ENCODE measurements at regions not wholly inside any gene's neighbourhood (a gene's known extent, or its start where the extent isn't known, plus 50 kb on each side); places are given as distances from the start of the nearest gene placed in this dataset.
"Not testable (repeated sequence)": the region's sequence is repeated elsewhere in the genome, so short reads cannot be mapped to it uniquely, and the experiment has no call there.

DNA sequence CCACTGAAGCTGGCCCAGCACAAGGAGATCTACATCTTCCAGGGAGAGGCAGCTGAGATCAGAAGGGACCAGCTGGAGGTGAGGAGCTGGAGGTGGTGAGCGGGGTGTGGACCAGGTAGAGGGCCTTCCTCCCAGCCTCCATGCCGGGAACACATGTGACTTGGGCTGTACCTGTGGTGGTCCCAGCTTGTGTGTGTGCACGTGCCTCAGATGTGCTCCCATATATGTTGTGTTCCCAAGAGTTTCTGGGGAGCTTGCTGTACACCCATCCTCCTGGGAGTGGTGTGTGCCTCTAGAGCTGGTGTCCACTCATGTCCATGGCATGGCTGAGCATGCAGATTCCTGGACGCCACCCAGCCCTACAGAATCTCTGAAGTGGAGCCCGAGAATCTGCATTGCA, 183.7 kb upstream of the AKAP13 start:
- not testable (repeated sequence) for DNase-seq (ENCODE audit: low spot score)

DNA sequence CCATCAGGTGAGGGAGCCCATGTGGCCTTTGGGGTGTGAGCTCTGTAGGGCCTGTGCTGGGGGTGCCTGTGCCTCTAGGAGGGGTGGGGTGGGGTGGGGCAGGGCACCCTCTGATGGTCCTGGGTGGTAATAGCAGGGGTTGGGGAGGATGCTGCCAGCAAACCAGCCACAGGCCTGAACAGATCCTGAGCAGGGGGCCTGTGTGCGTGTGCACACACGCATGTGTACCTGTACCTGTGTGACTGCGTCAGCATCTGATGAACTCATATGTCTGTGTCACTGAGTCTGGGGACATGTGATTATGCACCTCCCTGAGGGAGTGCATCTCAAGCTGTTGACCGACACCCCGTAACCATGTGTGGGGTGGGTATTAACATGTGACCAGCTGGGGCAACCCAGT, 182.8 kb upstream of the AKAP13 start:
- not testable (repeated sequence) for DNase-seq (ENCODE audit: low spot score)

DNA sequence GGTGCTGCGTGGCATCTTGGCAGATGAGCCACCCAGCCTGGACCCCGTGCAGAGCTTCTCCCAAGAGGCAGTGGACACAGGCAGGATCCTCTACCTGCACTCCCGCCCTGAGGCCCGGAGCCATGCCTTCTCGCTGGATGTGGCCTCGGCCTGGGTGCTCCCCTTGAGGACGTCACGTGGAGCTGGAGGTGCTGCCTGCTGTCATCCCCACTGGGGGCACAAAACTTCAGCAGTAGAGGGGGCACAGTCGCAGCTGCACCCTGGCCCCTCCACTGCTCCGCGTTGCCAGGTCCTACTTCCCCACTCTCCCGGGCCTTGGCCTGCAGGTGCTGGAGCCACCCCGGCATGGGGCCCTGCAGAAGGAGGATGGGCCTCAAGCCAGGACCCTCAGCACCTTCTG, 182.0 kb upstream of the AKAP13 start:
- not testable (repeated sequence) for DNase-seq (ENCODE audit: low spot score)

DNA sequence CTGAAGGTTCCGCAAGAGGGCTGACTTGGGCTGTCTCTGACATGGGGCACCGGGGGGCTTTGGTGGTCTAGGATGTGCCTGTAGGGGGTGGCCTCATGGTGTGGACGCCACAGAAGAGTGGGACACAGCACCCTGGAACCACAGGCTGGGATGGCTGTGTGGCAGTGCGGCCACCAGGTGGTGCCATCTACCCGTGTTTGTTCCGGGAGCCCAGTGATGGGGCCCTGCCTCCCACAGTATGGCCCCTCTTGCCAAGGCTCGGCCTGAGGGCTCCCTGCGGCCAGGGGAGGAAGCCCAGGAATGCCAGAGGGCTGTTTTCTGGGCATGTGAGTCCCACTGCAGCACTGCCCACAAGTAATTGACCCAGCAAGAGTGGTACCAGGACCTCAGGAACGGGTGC, 180.2 kb upstream of the AKAP13 start:
- not testable (repeated sequence) for DNase-seq (ENCODE audit: low spot score)

DNA sequence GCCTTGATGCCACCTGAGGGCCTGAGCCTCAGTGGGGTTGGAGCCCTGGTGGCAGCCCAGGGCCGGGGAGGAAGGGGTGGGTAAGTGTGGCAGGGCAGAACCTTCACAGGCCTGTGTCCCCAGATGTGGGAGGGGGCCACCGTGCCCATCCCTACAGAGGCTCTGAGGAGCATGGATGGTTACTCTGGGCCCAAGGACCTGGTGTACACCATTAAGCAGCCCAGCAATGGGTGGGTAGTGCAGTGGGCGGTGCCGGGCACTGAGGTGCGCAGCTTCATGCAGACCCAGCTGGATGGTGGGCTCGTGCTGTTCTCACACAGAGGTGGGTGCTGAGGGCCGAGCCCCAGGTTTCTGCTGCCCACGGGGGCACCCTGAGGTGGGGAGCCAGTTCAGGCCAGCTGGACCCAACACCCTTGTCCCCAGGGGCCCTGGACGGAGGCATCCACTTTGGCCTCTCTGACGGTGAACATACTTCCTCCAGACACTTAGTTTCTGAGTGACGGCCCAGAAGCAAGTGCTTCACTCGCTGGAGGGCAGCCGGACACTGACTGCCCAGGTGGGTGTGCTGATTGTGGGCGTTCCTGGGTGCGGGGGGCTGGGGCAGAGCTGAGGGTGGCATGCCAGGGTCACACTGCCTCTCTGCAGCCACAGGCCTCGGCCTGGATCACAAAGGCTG, 179.1 kb upstream of the AKAP13 start:
- not testable (repeated sequence) for DNase-seq (ENCODE audit: low spot score)

DNA sequence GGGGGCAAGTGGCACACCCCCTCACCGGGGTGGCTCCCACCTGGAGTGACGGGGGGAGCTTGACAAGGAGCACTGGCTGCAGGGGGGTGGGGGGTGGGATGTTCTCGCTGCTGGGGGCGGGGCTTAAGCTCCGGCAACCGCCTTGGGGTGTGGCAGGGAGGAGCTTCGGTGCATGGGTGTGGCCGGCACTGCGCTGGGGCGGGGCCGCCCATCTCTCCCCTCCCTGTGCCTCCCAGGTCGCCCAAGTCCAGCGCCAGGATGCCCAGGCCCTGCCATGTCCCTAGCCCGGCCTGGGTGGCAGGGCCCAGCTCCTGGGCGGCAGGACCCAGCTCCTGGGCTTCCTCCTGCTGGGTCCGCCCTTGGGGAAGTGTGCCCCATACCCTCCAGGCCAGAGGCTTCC, 175.9 kb upstream of the AKAP13 start:
- not testable (repeated sequence) for DNase-seq (ENCODE audit: low spot score)

DNA sequence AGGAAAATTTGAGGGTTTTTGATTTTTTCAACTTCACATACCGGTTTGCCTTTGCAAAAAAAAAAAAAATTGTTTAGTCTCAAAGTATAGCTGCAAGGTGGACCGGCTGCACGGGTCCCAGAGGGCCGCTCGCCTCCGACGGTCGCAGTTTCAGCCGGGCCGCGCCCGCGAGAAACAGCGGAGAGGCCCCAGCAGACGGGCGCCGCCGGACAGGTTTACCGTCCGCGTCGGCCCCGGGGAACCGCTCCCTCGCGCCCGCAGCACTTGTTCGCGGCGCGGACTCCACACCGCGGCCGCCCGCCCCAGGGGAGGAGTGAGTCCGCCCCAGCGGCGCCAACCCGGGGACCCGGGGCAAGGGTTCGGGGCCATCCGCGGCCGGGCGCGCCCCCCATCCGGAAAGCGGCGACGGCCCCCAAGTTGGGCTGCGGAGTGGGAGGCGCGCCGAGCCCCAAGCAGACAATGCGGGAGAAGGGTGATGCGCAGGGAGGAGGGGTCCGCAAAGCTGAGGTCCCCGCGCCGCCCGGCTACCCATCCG, 146.5 kb upstream of the AKAP13 start:
- DNase-seq (ENCODE audit: low spot score): not testable (repeated sequence)

DNA sequence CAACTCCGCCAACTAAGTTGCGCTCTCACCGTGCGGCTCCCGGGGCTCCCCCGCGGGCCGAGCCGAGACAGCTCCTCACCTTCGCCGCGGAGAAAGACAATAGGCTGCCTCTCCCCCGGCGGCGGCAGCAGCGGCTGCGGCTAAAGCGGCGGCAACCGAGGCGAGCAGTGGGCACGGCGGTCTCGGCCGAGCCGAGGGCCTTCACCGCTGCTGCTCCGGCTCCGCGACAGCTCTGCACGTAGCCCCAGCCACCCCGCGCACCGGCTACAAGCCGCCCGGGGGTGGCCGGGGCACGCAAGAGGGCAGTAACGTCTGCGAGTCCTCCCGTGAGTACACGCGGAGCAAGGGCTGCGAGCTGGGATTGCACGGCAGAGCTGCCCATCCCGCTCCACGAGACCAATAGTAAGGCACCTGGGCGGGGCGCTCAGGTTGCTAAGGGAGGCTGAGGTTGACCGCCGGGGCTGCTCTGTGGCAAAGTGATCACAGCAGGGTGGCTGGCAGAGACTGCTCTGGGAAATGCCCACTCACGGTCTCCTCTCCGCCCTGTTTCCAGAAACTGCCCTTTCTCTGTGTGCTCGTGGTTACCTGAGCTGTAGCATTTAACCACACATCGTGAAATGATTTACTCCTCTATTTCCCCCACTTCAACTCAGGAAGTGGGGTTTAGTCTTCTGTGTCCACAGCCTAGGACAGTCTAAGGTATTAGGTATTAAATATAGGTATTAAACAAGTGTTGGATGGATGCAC, 145.8 kb upstream of the AKAP13 start:
- DNase-seq (ENCODE audit: low spot score): not testable (repeated sequence)

DNA sequence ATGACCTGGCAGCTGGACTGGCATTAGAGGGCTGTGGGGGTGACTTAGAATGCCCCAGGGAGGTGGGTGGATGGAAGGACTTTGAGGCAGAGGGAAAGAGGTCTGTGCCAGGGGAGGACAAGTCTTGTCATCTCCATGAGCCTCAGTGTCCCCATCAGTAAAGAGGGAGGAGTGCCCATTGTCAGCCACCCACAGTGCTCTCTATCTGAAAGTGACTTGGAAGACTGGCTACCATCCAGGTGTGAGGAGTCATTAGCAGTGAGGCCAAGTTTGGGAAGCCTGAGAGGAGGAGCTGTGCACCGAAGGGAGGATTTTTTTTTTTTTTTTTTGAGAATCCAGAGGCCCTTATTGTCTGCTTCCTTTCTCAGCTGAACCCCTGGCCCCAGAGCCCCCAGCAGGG, 136.3 kb upstream of the AKAP13 start:
- not testable (repeated sequence) for DNase-seq (ENCODE audit: low spot score)

DNA sequence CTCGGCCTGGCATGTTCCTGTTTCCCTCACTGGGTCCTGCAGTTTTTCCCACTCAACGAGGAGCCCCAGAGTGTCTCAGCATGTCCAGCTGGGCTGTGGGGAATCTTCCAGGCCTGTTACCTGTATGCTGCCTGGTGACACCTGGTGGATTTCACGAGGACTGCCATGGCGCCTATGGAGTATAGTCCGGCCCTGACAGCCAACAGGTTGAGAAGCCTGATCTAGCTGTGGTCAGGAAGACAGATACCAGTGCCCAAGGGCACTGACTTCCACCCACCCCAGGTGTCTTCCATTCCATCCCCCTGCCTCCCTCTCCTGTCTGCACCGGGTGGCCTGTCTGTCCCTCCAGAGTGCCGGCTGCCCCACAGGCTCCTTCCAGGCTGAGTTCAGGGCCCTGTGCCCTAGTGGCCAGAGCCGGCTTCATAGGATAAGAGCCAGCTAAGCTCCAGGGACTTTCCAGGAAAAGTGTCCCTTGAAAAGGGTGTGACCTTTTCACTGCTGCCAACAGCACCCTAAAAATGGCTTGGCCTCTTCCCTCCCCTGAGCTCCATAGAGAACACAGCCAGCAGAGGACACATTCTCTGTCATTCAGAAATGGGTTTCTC, 129.4 kb upstream of the AKAP13 start:
- peak; percentile 42 for DNase-seq (ENCODE audit: low spot score)

DNA sequence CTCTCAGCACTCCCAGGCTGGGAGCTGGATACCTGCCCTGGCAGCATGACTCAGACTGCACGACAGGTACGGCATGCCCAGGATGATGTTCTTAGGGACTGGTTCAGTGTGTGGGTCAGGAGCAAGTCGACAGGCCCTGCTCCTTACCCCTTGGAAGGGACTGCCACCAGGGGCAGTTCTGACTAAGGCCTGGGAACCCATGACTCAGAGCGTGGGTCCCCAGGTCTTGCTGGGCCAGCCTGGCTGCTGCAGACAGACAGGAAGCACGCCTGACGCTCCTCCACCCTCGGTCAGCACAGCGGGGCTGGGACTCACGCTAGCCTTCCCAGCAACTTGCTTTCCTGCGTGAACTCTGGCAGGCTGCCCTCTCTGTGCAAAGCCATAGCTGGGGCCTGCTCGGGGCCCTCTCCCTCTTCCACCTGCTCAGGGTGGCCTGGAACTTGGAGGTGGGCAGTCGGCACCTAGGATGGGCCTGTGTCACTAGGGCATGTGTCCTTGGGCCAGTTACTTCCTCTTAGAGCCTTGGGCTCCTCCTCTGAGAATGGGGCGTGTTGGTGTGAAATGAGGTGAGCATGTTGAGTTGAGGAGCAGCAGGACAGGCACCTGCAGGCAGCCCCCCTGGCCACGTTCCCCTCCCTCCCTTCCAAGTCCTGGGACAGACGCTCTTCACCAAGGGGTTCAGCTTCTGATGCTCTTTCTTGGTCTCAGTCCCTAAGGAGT, 127.0 kb upstream of the AKAP13 start:
- DNase-seq (ENCODE audit: low spot score): not testable (repeated sequence)

DNA sequence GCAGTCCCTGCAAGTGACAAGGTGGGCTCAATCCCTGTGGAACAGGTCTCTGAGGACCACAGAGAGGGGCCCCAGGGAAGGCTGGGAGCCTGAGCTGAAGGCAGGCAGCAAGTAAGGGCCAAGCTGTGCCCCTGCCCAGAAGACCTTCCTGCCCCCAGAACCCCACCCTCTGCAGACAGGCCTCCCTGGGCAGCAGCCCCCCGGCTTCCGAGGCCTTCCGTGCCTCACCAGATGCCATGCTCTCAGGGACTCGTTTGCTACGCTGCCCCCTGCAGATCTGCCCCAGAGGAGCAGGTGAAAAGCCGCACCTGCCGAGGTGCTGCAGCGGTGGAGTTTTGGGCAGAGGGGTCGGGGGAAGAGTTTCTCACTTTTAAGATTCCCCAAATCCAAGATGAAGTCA, 125.4 kb upstream of the AKAP13 start:
- DNase-seq (ENCODE audit: low spot score): not testable (repeated sequence)

DNA sequence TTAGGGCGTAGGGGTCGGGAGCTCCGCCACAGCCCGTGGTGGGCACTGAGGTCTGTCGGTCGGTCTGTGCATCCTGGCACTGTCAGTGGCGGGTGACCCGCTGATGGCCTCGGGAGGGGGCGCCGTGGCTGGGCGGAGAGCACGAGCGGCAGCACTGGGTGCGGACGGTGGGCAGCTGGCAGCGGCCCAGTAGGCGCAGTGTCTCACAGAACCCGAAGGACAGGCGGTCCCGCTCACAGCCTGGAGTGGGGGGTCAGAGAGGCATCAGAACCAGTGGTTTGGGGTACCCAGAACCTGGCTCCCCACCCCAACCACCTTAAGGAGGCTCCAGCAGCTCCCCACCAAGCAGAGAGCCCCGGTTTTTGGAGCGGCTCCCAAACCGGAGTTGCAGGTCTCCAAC, 124.9 kb upstream of the AKAP13 start:
- not testable (repeated sequence) for DNase-seq (ENCODE audit: low spot score)

DNA sequence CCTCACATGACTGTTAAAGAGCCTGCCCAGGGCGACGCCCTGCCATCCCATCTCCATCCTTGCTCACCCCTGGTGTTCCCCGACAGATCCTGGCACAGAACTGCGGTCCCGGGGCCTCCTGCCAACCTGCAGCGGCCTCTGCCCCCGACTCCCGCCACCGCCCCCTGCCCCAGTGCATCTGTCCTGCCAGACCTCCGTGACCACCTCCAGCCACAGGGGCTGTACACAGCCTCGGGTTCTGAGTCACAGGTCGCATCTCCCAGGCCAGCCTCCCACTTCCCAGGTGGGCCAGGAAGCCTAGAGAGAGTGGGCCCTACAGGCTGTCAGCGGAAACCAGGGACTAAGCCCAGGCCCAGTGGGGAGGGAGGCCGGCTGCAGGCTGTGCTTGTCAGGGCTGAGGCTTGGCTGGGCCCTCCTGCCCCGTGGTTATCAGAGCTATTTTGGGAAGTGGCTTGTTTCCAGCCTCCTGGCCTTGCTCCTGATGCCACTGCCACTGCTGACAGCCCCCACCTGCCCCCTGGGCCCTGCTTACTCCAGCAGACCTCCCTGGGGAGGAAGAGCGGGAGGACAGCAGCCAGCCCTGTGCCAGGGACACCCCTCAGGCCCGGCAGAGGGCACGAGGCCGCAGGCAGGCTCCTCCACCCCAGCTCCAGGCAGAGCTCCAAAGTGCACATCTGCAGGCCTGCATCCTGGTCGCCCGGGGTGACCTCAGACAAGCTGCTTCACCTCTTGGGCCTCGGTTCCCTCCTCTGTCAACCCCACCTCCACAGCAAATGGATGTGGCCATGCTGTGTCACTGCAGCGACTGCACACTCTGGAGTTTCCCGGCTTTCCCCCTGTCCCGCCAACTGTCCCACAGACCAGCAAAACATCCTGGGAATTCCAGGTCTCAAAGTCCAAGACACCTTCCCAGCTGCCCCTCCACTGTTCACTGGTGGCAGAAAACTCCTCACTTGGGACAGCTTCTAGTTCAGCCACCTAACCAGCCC, 124.1 kb upstream of the AKAP13 start:
- not testable (repeated sequence) for DNase-seq (ENCODE audit: low spot score)

DNA sequence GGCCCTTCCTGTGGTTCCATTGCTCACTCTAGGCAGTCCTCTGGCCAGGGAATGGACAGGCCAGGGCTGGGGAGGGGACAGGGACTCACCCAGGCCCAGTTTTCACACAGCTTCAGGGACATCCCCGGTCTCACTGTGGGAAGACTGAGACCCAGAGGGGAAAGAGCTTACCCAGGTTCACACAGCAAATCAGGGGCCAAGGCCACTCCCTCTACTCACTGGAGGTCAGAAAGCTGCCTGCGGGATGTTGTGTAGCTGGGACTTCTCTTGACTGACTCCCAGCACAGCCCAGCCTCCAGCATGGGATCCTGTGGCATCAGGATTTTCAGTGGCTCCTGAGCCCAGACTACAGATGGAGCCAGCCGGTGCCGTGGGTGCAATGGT, 122.3 kb upstream of the AKAP13 start:
- not testable (repeated sequence) for DNase-seq (ENCODE audit: low spot score)

DNA sequence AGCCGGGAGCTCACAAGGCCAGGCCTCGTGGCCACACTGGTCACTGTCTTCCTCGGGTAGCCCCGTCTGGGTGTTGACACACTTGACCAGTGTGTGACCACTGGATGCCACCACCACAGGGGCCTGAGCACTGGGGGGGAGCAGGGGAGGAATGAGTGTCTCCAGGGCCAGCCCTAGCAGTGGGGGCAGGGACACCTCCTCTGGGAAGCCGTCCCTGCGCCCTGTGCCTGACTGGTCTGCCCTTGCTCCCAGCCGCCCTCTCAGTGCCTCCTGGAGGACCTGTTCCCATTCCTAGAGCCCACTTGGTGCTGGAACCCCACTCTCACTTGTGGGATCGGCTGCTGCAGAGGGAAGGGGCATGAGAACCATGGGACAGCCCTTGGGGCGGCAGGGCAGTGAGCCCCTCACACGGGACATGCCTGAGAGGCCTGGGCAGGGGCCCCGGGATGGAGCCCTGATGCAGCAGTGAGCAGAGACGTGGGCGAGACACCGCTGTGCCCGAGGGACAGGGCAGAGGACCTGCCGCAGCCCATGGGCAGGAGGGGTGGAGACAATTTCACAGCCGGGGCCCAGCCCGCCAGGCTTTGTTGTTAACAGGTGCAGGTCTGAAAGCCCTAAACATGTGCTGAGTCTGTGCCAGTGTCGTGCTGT, 121.7 kb upstream of the AKAP13 start:
- DNase-seq (ENCODE audit: low spot score): not testable (repeated sequence)

DNA sequence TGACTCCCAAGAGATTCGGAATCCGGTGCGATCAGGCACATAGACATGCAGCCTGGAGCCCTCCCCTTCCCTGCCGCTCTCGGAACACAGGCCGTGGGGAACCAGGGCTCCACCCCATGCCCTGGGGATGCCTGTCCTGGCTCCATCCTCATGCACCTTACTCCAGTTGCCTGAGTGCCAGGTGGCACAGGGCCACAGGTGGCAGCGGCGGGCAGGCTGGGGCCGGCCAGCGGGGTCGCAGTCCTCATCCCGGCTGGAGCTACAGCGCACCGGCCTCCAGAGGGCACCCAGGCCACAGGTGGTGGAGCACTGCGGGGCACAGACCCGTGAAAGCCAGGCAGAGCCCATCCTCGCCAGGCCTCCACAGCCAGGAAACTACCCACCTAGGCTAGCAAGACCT, 119.9 kb upstream of the AKAP13 start:
- not testable (repeated sequence) for DNase-seq (ENCODE audit: low spot score)

DNA sequence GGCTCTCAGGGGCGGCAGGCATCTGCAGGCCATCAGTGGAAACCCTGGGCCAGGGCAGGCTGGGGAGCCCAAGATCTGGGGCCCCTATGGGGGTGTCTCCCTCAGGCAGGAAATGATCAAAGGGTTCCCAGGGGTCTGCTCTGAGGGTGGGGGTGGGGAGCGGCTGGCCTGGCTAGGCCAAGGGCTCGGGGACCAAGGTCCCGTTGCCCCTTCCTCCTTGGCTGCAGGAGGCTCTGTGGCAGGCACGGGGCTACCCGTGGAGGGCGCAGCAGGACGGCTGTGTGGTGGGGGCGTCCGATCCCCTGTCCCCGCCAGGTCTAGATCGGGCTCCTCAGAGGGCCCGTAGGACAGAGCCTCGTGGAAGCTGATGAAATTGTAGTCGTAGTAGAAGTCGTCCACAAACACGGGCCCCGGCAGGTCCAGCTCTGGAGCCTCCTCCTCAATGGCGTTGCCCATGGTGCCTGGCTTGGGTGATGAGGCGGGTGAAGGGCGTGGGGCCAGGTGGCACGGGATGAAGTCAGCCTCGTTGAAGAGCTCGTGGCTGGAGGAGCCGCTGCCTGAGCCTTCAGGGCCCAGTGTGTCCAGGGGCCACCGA, 117.8 kb upstream of the AKAP13 start:
- DNase-seq (ENCODE audit: low spot score): not testable (repeated sequence)

DNA sequence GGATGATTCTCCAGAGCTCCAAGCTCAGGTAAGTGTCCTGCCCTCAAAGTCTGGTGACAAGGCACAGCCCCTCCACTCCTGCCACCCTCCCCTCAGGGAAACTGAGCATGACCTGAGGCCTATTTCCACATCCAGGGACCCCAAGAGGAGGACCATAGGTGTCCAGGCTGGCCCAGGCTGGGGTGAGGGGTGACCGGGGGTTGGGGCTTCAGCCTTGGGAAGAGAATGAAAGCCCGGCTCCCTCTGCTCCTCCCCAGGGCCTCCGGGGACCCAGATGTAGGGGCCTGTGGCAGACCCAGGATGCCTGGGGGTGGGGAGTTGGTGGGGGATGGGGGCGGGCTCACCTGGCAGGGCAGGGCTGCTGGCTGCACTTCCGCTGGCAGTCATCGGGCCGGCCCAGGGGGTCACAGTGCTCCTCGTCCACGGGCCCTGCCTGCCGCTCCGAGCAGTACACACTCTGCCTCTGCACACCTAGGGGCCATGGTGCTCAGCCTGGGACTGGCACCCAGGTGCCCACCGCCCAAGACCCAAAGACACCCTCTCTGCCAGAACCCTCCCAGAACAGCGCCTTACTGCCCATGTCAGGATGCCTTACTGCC, 116.5 kb upstream of the AKAP13 start:
- not testable (repeated sequence) for DNase-seq (ENCODE audit: low spot score)
